Fibroblast of lung (primary cell): ENCODE measurements at regions not wholly inside any gene's neighbourhood (a gene's known extent, or its start where the extent isn't known, plus 50 kb on each side); places are given as distances from the start of the nearest gene placed in this dataset.

Experiments
- CTCF ChIP-seq, 2 donors: IDR thresholded peaks in 1 of 2; conservative IDR thresholded peaks in 1 of 2; 1 replicate in 1 of 2; 2 replicates in 1 of 2; pipeline ENCODE4 v1.5.1; 2011 to 2012; ENCODE audit warnings: low read length in 2 of 2, control low read depth in 1 of 2, inconsistent platforms in 1 of 2, low read depth in 1 of 2, mild to moderate bottlenecking in 1 of 2
- EZH2 ChIP-seq: IDR thresholded peaks from 2 replicates; pipeline ENCODE4 v1.5.1; 2012; ENCODE audit warnings: low read length, control low read depth, mild to moderate bottlenecking; ENCODE audit errors: missing control alignments

DNA sequence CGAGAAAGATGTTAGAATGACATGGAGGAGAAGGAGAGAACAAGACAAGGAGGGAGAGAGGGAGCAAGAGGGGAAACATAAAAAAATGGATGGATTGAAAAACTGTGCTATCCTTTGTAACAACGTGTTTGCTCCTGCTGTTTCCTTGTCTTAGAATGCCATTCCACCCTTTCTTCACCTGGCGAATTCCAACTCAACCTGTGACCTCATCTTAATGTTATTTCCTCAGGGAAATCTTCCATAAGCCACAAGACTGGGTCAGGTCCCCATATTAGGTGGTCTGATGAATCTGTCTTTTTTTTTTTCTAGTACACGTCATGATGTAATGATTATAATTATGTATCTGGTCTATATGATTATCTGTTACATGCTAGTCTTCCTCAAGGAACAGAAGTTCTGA lies 195.0 kb upstream of the MAF start:
- TF ChIP-seq EZH2: no peak
- no peak for TF ChIP-seq CTCF (conservative IDR thresholded peaks at IDR 0.05 in 1 of 2, IDR thresholded peaks at IDR 0.05 in 1 of 2; ENCODE audit: low read depth in 1 of 2, low read length in 2 of 2)
